HCT116 (cell line): ENCODE measurements at regions not wholly inside any gene's neighbourhood (a gene's known extent, or its start where the extent isn't known, plus 50 kb on each side); places are given as distances from the start of the nearest gene placed in this dataset.

Experiments
- ATAC-seq: fragments of 200-7000 bp; cut with Tn5 transposase; 2 replicates; pipeline ENCODE4 v1.9.1; 2020; ENCODE audit warnings: mild to moderate bottlenecking, moderate library complexity
- BruUV-seq: library from RNA; stranded (reverse); fragments of 400-500 nt; replicated peaks from 2 replicates; lab custom pipeline; 2021; lab: Mats Ljungman, UMichigan
- CTCF ChIA-PET: fragments of 300-600 bp; sonication (Branson Sonifier 250); formaldehyde crosslinking; loops from one replicate; lab custom pipeline; 2021; ENCODE audit warnings: antibody characterized with exemption; lab: Charles Lee
- POLR2A ChIA-PET: fragments of 300-600, 350-600 bp; sonication (Branson Sonifier 250); formaldehyde crosslinking; loops from one replicate; lab custom pipeline; 2021; ENCODE audit warnings: antibody characterized with exemption; lab: Charles Lee
- RAD21 ChIA-PET, 2 experiments: fragments of 300-600 bp; sonication (Branson Sonifier 250); formaldehyde crosslinking; loops; one replicate each; lab custom pipeline; 2023; ENCODE audit warnings: low total read pairs in 2 of 2; ENCODE audit not compliant: uncharacterized antibody in 2 of 2, unreplicated experiment in 2 of 2, low non-redundant PET in 1 of 2; lab: Charles Lee
- DNase-seq: peaks from one replicate; pipeline ENCODE4 v3.0.0-alpha.2; 2010; ENCODE audit warnings: low read depth, low spot score
- H2AFZ ChIP-seq: fragments of 200-600 bp; shearing (Covaris generic), sonication (generic); 2 replicates; pipeline ENCODE4 v1.6.1; 2017; ENCODE audit warnings: low read depth, mixed run types, mixed read lengths, antibody characterized with exemption, low read length; ENCODE audit not compliant: poor library complexity, severe bottlenecking
- H3K27ac ChIP-seq: 2 replicates; pipeline ENCODE4 v1.5.1; 2012; ENCODE audit warnings: low read depth, low read length
- H3K27me3 ChIP-seq: fragments of 200-600 bp; sonication (generic); 2 replicates; pipeline ENCODE4 v1.6.1; 2016; ENCODE audit warnings: mixed run types, low read length, mixed read lengths; ENCODE audit not compliant: insufficient read depth
- H3K36me3 ChIP-seq, 2 experiments: fragments of 200-500 bp in 1 of 2; fragments of 200-600 bp in 1 of 2; sonication (Bioruptor generic) in 1 of 2; sonication (generic) in 1 of 2; 2 replicates each; pipeline versions ENCODE4 v1.5.1 to v1.6.1; 2014 to 2016; ENCODE audit warnings: low read length in 2 of 2, inconsistent platforms in 1 of 2, mixed read lengths in 1 of 2, mixed run types in 1 of 2; ENCODE audit not compliant: insufficient read depth in 2 of 2, control insufficient read depth in 1 of 2
- H3K4me1 ChIP-seq, 2 experiments: fragments of 200-600 bp in 1 of 2; sonication (generic) in 1 of 2; 2 replicates each; pipeline versions ENCODE4 v1.5.1 to v1.6.1; 2012 to 2017; ENCODE audit warnings: low read length in 2 of 2, inconsistent platforms in 1 of 2, mild to moderate bottlenecking in 1 of 2, mixed read lengths in 1 of 2, mixed run types in 1 of 2, moderate library complexity in 1 of 2; ENCODE audit not compliant: insufficient read depth in 2 of 2, control insufficient read depth in 1 of 2
- H3K4me2 ChIP-seq: fragments of 200-600 bp; sonication (generic); 2 replicates; pipeline ENCODE4 v1.6.1; 2017; ENCODE audit warnings: mixed run types, low read length, mixed read lengths
- H3K4me3 ChIP-seq, 2 experiments: fragments of 200-600 bp in 1 of 2; sonication (generic) in 1 of 2; replicated peaks in 1 of 2; 2 replicates each; pipeline ENCODE4 v1.5.1; 2011 to 2016; ENCODE audit warnings: low read length in 2 of 2, control low read depth in 1 of 2, low read depth in 1 of 2, mild to moderate bottlenecking in 1 of 2, mixed read lengths in 1 of 2, mixed run types in 1 of 2
- H3K79me2 ChIP-seq: fragments of 200-600 bp; sonication (generic); 2 replicates; pipeline ENCODE4 v1.6.1; 2017; ENCODE audit warnings: mild to moderate bottlenecking, mixed run types, low read length, moderate library complexity, mixed read lengths; ENCODE audit not compliant: insufficient read depth
- H3K9ac ChIP-seq: fragments of 200-600 bp; sonication (generic); 2 replicates; pipeline ENCODE4 v1.6.1; 2016; ENCODE audit warnings: low read length, mixed read lengths
- H3K9me2 ChIP-seq: fragments of 200-600 bp; sonication (generic), shearing (Covaris generic); 2 replicates; pipeline ENCODE4 v1.6.1; 2017; ENCODE audit warnings: mixed run types, mild to moderate bottlenecking, moderate library complexity; ENCODE audit not compliant: insufficient read depth
- H3K9me3 ChIP-seq, 2 experiments: fragments of 200-500 bp in 1 of 2; fragments of 200-600 bp in 1 of 2; sonication (Bioruptor generic) in 1 of 2; sonication (generic) in 1 of 2; 2 replicates each; pipeline ENCODE4 v1.6.1; 2014 to 2017; ENCODE audit warnings: low read length in 2 of 2, mixed read lengths in 2 of 2, inconsistent platforms in 1 of 2, low read depth in 1 of 2, mild to moderate bottlenecking in 1 of 2, mixed run types in 1 of 2, moderate library complexity in 1 of 2; ENCODE audit not compliant: control insufficient read depth in 1 of 2, insufficient read depth in 1 of 2
- H4K20me1 ChIP-seq: fragments of 200-600 bp; sonication (generic), shearing (Covaris generic); 2 replicates; pipeline ENCODE4 v1.6.1; 2017; ENCODE audit warnings: mixed run types, mild to moderate bottlenecking, moderate library complexity; ENCODE audit not compliant: insufficient read depth
- CBX3 ChIP-seq: IDR thresholded peaks from 2 replicates; pipeline ENCODE4 v1.6.1; 2012; ENCODE audit warnings: low read depth
- CEBPB ChIP-seq: IDR thresholded peaks from 2 replicates; pipeline ENCODE4 v1.6.1; 2012; ENCODE audit warnings: low read depth
- CTCF ChIP-seq, 3 experiments: fragments of 200-600 bp in 1 of 3; sonication (generic) in 1 of 3; IDR thresholded peaks in 2 of 3; conservative IDR thresholded peaks in 1 of 3; 2 replicates each; pipeline ENCODE4 v1.5.1; 2012 to 2017; ENCODE audit warnings: low read depth in 2 of 3, low read length in 2 of 3, antibody characterized with exemption in 1 of 3, borderline replicate concordance in 1 of 3, control low read depth in 1 of 3, mild to moderate bottlenecking in 1 of 3, mixed read lengths in 1 of 3, mixed run types in 1 of 3, moderate library complexity in 1 of 3; ENCODE audit not compliant: insufficient read depth in 1 of 3
- EGR1 ChIP-seq: IDR thresholded peaks from 2 replicates; pipeline ENCODE4 v1.6.1; 2012; ENCODE audit warnings: low read depth
- EZH2 ChIP-seq: fragments of 200-600 bp; sonication (generic); IDR thresholded peaks from 2 replicates; pipeline ENCODE4 v1.6.1; 2017; ENCODE audit warnings: antibody characterized with exemption, mixed run types
- EZH2phosphoT487 ChIP-seq: fragments of 200-600 bp; IDR thresholded peaks from 2 replicates; pipeline ENCODE4 v1.6.1; 2018; ENCODE audit warnings: antibody characterized with exemption, borderline replicate concordance
- FOSL1 ChIP-seq: IDR thresholded peaks from 2 replicates; pipeline ENCODE4 v1.6.1; 2012; ENCODE audit warnings: low read depth
- JUND ChIP-seq: IDR thresholded peaks from 2 replicates; pipeline ENCODE4 v1.6.1; 2012
- POLR2A ChIP-seq: IDR thresholded peaks from 2 replicates; pipeline ENCODE4 v1.7.0; 2011; ENCODE audit warnings: borderline replicate concordance; ENCODE audit not compliant: insufficient read depth, insufficient read length; ENCODE audit errors: extremely low read depth
- POLR2AphosphoS5 ChIP-seq: IDR thresholded peaks from 2 replicates; pipeline ENCODE4 v1.6.1; 2011; ENCODE audit warnings: mild to moderate bottlenecking, low read depth, low read length, moderate library complexity
- RAD21 ChIP-seq: IDR thresholded peaks from 2 replicates; pipeline ENCODE4 v1.6.1; 2012; ENCODE audit warnings: low read depth, mild to moderate bottlenecking
- SIN3A ChIP-seq: IDR thresholded peaks from 2 replicates; pipeline ENCODE4 v1.6.1; 2012; ENCODE audit warnings: low read depth
- SP1 ChIP-seq: IDR thresholded peaks from 2 replicates; pipeline ENCODE4 v1.6.1; 2012; ENCODE audit warnings: low read depth
- SRF ChIP-seq: IDR thresholded peaks from 2 replicates; pipeline ENCODE4 v1.6.1; 2012; ENCODE audit warnings: low read depth
- TCF7L2 ChIP-seq: IDR thresholded peaks from 2 replicates; pipeline ENCODE4 v1.7.0; 2011; ENCODE audit warnings: borderline replicate concordance, inconsistent platforms; ENCODE audit not compliant: insufficient read depth, insufficient read length; ENCODE audit errors: extremely low read depth
- YY1 ChIP-seq: IDR thresholded peaks from 2 replicates; pipeline ENCODE4 v1.6.1; 2011; ENCODE audit warnings: low read length, low read depth, moderate library complexity, mild to moderate bottlenecking; ENCODE audit not compliant: insufficient replicate concordance; ENCODE audit errors: extremely low read depth
- ZFX ChIP-seq: fragments of 450-650 bp; IDR thresholded peaks from 2 replicates; pipeline ENCODE4 v1.6.1; 2017
- ZNF274 ChIP-seq: fragments of 200-500 bp; sonication (Bioruptor generic); IDR thresholded peaks from 2 replicates; pipeline ENCODE4 v1.6.1; 2014; ENCODE audit warnings: mild to moderate bottlenecking, low read depth, low read length, inconsistent platforms
- intact Hi-C: fragments of 100-400 bp; cut with micrococcal nuclease; formaldehyde crosslinking; loops from 2 replicates; pipeline ENCODE4 v1.10.0; 2022
- TF ChIP-seq, protein P1 (sequence below): IDR thresholded peaks from 2 replicates; pipeline ENCODE4 v1.6.1; 2011; ENCODE audit warnings: mild to moderate bottlenecking, low read length, moderate library complexity; ENCODE audit not compliant: insufficient replicate concordance; ENCODE audit errors: extremely low read depth
- TF ChIP-seq, protein P2 (sequence below): IDR thresholded peaks from 2 replicates; pipeline ENCODE4 v1.6.1; 2012

- DNase-seq = no peak
- Histone ChIP-seq H4K20me1 (no peaks in the 10 kb centered on the region), H3K9me3 (no peaks in the 10 kb centered on the region)
- TF ChIP-seq CBX3 (no peak), POLR2AphosphoS5 (no peak), FOSL1 (no peak), POLR2A (no peak), SRF (no peak), CTCF (IDR thresholded peaks at IDR 0.05 in 2 of 3, conservative IDR thresholded peaks at IDR 0.05 in 1 of 3; ENCODE audit: borderline replicate concordance in 1 of 3, insufficient read depth in 1 of 3, low read depth in 2 of 3, low read length in 2 of 3) (no peak), EZH2phosphoT487 (no peak), ZFX (no peak), SIN3A (no peak), ZNF274 (no peak), CEBPB (no peak), SP1 (no peak), EZH2 (no peak), EGR1 (no peak), YY1 (no peak), RAD21 (no peak), TCF7L2 (no peak), JUND (no peak)
- TF ChIP-seq, protein P1, sequence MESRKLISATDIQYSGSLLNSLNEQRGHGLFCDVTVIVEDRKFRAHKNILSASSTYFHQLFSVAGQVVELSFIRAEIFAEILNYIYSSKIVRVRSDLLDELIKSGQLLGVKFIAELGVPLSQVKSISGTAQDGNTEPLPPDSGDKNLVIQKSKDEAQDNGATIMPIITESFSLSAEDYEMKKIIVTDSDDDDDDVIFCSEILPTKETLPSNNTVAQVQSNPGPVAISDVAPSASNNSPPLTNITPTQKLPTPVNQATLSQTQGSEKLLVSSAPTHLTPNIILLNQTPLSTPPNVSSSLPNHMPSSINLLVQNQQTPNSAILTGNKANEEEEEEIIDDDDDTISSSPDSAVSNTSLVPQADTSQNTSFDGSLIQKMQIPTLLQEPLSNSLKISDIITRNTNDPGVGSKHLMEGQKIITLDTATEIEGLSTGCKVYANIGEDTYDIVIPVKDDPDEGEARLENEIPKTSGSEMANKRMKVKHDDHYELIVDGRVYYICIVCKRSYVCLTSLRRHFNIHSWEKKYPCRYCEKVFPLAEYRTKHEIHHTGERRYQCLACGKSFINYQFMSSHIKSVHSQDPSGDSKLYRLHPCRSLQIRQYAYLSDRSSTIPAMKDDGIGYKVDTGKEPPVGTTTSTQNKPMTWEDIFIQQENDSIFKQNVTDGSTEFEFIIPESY = no peak
- TF ChIP-seq, protein P2, sequence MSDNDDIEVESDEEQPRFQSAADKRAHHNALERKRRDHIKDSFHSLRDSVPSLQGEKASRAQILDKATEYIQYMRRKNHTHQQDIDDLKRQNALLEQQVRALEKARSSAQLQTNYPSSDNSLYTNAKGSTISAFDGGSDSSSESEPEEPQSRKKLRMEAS = no peak
- TF ChIP-seq, all 23 proteins: peak for 0
- no peaks in the 10 kb centered on the region for H3K4me1 ChIP-seq
- H3K4me2 ChIP-seq = no peak overlapping the region
- H3K4me3 ChIP-seq = no peak overlapping the region
- intact Hi-C loops = no loop called here
- ChIA-PET POLR2A (no interaction called here), RAD21 (no interaction called here), CTCF (no interaction called here)
- no peak for ATAC-seq
- no peaks in the 10 kb centered on the region for H3K27me3 ChIP-seq
- H3K79me2 ChIP-seq = no peaks in the 10 kb centered on the region
- BruUV-seq = no TSS peak
- H3K9me2 ChIP-seq = no peaks in the 10 kb centered on the region
- H2AFZ ChIP-seq = no peak overlapping the region
- H3K27ac ChIP-seq = no peak overlapping the region
- H3K9ac ChIP-seq = no peak overlapping the region
- no peaks in the 10 kb centered on the region for H3K36me3 ChIP-seq
Observed at GRCh38 chr16:76197900-76198299, 79.3 kb upstream of the CNTNAP4 start.
